Stimulated activated CD4-positive, alpha-beta T cell treated with anti-CD3 and anti-CD28 coated beads, Interleukin-1b, Interleukin-23, amount 100 ng/mL, for 48 hours (primary cell): ENCODE measurements at regions not wholly inside any gene's neighbourhood (a gene's known extent, or its start where the extent isn't known, plus 50 kb on each side); places are given as distances from the start of the nearest gene placed in this dataset.
"Not testable (repeated sequence)": the region's sequence is repeated elsewhere in the genome, so short reads cannot be mapped to it uniquely, and the experiment has no call there.

ENCODE experiments used
- DNase-seq: peaks from one replicate; pipeline ENCODE4 v3.0.0-alpha.2; 2020

DNA sequence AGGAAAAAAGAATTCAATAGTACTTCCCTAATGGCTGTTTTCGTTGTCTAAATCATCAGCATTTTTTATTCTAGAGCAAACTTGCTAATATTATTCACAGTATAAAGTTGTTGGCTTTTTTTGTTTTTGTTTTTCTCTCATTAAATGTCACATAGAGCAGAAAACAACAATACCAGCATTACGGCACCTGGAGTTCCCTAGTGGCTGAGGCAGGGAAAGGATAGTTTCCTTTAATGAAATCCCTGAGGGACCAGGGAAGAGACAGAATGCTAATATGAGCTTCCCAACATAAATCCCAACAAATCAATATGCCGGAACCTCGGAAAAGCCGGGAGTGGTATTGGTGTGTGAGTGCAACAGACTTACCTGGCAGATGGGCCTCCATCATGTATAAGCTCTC, 235.2 kb upstream of the ASCC3 start:
- DNase-seq = no peak

DNA sequence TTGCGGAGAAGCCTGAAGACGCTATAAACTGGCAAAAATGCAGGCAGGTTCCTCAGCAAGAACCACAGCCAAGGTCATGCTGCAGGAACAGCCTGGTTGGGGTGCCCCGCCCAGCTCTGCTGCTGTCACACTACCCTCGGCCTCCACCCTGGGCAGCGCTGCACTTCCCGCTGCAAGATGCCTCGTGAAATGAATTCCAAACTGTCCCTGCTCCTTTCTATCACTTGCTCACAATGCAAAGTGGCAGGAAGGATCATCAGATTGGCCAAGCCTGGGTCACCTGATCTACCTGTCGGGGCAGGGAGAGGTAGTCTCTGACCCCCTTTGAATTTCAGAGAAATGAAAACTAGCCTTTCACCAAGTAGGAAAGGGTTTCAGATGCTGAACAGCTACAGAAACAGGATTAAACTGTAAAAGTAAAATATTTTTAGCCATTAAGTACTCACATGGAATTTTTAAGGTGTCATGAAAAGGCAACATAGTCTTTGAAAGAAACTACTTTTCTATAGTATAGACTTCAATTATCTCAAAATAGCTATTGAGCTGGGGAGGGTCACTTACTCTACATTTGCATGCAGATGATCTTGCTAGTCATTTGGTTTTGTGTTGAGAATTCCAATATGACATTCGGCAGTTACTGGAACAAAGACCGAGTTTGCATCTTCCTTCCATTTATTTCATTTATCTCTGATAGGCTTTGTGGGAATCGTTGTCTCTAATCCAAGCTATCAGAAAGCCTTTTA, 236.4 kb upstream of the ASCC3 start:
- no peak for DNase-seq

DNA sequence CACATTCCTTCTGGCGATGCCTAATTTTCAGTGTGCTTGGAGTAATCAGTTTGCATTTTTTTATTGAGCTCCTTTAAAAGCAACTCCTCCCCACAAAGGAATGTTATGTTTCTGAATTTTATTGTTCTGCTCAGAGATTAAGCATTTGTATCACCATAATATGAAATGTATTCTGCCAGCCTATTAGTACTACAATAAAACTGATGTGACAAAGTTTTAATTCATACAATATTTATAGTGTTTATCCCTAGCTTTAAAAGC, 236.9 kb upstream of the ASCC3 start:
- no peak for DNase-seq

DNA sequence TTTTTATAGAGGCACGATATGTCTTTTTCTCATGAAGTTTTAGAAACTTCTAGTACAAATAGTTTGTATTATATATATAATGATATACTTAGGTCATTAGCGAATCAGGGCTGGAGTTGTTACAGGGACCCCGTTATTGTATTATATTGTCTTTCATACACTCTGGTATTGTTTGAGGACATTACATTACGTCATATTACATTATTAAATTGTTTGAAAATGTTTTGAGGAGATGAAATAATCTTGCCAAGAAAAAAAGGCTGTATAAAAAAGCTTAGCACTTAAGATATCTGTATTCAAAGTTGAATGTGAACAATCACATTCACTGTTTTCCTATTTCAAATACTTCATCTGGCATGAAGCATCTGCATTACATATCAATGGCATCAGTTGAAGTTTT, 239.6 kb upstream of the ASCC3 start:
- no peak for DNase-seq

DNA sequence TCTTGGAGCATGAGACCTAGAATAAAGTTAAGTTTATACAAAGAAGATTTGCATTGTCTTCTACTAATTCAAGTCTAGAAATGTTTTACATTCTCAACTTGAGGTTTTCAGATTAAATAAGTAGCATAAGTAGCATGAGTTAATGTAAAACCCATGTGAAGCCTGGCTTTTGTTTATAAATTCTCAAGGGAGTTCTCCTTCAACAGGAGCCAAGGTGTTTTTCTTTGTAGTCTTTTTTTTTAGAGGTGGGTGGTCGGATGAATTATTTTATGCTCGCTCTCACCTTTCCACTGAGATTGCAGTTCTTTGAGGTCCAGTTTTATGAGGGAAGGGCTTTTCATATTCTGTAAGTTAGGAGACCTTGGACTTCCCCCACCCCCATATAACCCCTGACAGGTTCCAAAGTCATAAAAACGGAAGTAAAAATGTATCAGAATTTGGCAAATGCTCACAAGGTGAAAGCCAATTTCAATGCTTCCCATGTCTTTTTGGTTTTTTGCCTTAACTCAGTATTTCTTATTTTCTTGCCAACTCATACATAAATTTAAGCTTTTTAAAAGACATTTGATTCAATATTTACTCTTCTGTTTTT, 244.3 kb upstream of the ASCC3 start:
- no peak for DNase-seq

DNA sequence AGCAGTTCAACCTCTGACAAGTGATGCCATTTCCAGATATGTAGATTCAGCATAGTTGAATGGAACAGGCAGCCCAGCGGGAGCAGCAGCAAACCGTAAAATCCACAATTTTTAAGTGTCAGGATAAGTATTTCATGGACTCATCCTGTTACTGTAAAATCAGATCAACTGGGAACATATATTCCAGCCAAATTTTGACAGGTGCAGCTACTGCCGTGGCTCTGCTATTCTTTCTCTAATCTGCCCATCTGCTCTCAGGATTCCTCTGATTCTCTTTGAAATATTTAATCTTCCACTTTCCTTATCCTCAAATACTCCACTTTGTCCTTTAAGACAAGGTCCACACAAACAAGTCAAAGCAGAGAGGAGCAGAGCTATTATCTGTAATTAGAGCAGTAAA, 245.4 kb upstream of the ASCC3 start:
- no peak for DNase-seq

DNA sequence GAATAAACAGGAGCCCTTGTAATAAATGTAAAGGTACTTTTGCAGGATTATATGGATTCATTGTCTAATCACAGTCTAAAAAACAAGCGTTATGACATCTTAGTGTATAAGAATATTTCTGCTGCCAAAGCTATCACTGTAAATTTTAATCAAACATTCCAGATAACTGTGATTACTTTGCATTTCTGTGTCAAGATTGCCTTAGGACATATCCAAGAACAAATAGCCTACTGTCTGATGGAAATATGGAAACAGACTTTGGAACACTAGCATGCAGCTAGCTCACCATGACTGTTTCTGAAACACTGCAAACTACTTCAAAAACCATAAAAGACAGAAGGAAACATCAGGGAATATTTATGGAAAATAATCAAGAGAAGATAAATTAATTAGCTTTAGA, 248.7 kb upstream of the ASCC3 start:
- DNase-seq = no peak

DNA sequence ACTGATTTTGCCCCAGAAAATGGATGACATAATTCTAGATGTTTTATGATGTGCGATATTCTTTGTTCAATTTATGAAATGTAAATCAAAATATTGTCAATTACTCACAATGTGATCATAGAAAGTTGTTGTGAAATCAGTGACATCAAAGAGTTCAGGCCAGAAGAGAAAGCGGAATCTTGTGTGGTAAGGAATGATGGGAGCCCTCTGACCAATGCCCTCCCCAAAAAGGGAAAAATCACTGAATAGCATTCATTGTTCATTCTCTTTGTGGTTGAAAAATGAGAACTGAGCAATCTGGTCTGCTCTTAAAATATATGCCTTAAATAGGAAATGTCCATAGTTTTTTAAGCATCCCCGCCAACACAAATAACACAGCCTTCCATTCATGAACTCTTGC, 247.1 kb upstream of the GRIK2 start:
- no peak for DNase-seq

DNA sequence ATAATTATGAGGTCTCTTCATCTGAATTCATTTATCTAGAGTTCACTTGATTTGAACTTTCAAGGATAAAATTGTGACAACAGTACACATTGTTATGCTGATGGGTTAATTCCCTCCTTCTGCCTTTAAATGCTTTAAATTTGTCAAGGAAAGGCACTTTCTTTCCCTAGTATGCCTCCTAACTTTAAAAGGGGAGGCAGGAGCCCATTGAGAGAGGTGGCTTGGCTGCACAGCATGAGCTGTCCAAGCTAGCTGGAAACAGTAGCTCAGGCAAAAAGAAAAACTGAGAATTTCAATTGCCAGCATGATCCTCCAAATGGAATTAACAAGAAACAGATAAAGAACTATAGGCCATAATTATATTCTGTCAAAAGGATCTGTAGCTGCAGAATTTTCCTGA, 243.3 kb upstream of the GRIK2 start:
- no peak for DNase-seq

DNA sequence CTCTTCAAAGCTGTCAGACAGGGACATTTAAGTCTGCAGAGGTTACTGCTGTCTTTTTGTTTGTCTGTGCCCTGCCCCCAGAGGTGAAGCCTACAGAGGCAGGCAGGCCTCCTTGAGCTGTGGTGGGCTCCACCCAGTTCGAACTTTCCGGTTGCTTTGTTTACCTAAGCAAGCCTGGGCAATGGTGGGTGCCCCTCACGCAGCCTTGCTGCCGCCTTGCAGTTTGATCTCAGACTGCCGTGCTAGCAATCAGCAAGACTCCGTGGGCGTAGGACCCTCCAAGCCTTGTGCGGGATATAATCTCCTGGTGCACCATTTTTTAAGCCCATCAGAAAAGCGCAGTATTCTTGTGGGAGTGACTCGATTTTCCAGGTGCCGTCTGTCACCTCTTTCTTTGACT, 235.9 kb upstream of the GRIK2 start:
- DNase-seq = not testable (repeated sequence)

DNA sequence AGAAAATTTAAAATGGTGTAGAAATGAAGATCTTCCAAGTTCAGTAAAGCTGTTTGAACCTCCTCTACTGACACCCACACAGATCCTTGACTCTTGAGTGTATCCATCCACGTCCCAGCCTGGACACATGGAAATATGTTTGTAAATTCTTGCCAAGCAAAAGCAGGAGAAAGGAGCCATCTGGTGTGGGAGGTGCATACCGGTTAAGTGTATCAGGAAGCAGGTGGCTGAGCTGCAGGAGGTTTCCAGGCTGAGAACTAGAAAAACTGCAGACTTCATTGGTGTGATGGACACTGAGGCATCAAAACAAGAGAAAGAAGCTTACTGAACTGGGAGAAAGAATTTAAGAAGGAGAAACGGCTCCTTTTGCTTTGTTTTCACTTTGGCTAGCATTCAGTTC, 229.9 kb upstream of the GRIK2 start:
- no peak for DNase-seq

DNA sequence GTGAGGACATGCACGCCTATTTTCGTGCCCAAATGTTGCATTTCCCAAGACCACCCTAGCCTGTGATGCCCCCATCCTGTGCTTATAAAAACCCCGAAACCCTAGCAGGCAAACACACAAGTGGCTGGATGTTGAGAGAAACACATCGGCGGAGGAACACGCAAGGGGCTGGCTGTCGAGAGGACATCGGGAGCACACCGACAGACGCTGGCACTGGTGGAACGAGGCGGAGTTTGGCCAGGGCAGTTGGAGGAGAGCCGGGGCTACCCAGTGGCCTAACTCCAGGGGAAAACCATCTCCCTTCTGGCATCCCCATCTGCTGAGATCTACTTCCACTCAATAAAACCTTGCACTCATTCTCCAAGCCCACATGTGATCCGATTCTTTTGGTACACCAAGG, 225.9 kb upstream of the GRIK2 start:
- no peak for DNase-seq

DNA sequence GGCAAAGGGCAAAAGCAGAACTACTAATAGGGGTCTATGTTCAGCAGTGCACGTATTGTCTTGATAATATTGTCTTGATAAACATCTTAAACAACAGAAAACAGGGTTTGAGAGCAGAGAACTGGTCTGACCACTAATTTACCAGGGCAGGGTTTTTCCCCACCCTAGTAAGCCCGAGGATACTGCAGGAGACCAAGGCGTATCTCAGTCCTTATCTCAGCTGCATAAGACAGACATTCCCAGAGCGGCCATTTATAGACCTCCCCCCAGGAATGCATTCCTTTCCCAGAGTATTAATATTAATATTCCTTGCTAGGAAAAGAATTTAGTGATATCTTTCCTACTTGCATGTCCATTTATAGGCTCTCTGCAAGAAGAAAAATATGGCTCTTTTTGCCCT, 222.5 kb upstream of the GRIK2 start:
- not testable (repeated sequence) for DNase-seq

DNA sequence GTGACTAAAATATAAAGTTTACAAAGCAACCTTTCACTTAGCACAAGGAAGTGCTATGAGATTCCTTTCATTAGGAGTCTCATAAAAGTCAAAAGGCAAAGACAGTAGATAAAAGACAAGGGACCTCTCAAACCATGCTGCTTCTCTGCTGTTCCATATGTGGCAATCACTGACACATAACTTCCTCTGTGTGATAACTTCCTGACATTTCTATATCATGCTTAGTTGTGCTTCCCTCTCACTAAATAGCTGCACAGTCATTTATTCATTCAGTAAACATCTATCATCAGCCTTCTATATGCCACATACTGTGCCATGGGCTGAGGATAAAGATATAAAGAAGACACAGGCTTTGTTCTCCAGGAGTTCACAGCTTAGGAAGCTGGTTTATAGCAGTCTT, 214.8 kb upstream of the GRIK2 start:
- DNase-seq = no peak

DNA sequence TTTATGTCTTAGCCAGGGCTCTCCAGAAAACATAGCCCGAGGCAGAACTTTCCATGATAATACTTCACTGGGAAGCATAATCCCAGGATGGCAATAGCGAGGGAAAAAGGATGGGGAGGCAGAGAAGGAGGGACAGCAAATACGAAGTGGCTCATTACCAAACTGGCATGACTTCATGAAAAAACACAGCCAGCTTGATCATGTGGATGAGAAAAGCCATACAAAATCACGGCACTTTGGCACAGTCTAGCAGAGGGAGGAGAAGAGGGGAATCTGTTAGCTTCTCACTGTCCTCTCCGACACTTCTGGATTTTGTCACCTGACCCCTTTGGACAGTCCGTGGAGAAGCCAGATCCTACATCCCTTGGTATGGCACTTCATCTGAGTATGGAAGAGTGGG, 212.5 kb upstream of the GRIK2 start:
- DNase-seq = no peak

DNA sequence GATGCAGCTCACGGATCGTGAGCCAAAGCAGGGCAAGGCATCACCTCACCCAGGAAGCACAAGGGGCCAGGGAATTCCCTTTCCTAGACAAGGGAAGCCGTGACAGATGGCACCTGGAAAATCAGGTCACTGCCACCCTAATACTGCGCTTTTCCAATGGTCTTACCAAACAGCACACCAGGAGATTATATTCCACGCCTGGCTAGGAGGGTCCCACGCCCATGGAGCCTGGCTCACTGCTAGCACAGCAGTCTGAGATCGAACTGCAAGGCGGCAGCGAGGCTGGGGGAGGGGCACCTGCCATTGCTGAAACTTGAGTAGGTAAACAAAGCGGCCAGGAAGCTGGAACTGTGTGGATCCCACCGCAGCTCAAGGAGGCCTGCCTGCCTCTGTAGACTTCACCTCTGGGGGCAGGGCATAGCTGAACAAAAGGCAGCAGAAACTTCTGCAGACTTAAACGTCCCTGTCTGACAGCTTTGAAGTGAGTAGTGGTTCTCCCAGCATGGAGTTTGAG, 205.2 kb upstream of the GRIK2 start:
- not testable (repeated sequence) for DNase-seq

DNA sequence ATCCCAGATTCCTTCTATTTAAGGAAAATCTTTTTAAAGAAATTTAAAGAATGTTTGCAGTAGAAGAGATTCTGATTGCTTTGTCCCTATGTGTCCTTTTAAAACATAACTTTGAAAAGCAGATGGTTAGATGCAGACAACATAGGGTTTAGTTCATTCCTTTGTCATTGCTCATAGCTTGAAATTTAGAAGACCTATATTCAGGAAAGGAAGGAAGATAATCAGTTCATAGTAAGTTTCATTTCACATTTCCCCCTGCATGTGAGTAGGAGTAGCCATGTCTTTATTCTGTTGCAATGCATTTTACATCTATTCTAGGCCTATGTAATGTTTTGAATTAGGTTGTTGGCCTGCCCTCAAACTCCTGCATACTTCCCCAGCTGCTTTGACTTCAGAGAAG, 197.9 kb upstream of the GRIK2 start:
- no peak for DNase-seq

DNA sequence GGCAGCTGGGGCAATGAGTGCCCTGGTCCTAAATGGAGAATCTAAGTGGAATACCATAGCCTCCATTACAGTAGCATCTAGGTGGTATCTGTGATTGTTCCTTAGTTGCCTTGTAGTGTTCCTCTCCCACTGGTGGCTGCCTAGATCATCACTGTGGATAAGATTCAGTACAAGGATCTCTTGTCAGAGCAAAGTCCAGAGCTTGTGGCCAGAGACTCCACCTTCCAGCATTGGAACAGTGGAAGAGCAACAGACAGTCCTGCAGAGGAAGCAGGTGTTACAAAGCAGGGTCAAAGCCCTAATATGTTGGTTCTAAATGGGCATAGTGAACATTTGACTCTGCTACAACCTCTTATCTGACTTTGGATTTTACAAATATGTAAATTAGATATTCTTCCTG, 194.1 kb upstream of the GRIK2 start:
- no peak for DNase-seq

DNA sequence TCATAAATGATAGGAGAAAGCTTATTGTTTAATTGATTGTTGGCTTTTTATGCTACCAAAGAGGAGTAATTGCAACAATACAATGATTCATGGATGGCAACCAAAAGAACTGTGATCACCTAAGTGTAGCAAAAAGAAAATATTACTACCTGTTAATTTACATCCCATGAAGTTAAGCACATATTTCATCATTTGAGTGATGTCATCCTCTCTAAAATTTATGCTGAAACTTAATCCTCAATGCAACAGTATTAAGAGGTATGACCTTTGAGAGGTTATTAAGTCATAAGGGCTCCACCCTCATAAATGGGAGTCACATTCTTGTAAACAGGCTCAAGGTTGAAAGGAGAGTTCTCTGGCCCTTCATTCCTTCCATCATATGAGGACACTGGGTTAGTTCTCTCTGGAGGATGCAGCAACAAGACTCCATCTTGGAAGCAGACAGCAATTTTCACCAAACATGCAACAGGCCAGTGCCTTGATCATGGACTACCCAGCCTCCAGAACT, 190.6 kb upstream of the GRIK2 start:
- DNase-seq = no peak

DNA sequence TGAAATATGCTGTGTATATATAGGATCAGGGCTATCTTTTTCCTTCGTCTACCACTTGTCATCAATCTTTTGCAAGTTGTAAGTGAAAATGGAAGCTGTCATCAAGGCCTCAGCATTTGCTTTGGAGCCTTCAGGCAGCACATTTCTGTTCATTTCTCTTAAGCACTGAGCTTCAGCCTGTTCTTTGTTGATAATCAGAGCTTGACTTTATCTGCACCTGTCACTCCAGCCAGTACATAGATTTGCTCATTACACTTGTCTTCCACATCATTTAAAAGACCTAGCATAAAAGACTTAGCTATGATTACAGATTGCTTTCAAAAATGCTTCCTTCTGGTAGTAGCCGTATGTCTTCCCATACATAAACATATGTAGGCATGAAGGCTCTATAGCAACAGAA, 189.8 kb upstream of the GRIK2 start:
- no peak for DNase-seq

DNA sequence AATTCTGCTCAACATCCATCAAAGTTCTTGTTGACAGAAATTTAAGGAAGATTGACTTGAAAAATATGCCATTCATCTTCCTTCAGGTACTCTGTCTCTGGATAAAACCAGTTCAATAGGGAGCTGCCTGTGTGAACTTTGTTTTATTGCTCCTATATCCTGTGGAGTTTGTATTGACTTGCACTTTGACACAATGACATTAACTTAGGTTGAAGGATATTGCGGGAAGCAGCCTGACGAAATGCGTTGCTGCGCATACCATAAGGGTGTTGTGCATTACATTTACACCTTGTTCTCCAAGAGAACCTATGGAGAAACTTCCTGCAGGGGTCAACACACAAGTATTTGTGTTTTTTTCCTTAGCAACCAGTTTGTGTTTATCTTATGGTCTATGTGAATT, 185.4 kb upstream of the GRIK2 start:
- no peak for DNase-seq

DNA sequence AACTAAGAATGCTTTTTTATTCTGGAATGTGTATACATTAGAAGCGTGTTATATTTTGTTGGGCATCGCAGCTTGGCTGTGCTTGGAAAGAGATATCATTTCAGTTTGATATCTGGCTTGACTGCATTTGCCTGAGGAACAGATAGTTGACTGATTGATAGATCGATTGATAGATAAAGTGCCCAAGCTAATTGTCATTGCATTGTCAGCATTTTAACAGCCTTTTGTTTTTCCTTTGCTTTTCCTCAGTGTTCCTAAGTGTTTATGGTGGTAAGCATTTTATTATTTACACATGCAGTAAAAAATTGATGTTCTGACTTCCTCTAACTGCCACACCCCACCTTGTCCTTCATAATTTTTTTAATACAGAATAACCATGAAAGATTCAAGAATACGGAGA, 180.9 kb upstream of the GRIK2 start:
- DNase-seq = no peak

DNA sequence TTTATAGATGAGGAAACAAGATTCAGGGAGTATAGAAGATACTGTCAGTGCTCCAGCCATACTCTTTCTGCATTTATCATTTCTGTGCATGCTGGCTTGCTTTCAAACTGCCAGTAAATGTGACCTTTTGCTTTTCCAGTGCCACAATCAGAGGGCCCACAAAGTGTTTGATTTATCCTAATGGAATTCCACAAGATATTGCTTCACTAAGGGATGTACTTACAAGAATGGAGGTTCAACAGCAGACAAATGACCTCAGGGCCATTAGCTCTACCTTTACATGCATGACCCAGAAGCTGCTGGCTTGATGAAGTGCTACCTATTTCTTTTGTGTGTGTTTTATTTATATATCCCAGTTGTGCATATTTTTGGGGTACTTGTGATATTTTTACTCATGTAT, 171.5 kb upstream of the GRIK2 start:
- no peak for DNase-seq

DNA sequence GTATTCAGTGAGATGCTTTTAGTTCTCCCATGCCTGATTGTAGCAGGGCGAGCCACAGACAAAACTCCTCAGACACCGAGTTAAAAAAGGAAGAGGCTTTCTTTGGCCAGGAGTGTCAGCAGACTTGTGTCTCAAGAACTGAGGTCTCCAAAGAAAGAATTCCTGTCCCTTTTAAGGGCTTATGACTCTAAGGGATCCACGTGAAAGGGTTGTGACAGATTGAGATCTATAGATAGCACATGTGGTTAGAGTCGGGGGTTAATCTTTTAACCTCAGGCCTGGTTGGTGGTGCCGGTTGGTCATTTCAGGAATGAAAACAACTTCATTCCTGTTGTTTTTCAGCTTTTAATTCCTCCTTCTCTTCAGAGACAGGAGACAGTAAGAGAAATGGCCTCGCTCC, 168.8 kb upstream of the GRIK2 start:
- DNase-seq = no peak

DNA sequence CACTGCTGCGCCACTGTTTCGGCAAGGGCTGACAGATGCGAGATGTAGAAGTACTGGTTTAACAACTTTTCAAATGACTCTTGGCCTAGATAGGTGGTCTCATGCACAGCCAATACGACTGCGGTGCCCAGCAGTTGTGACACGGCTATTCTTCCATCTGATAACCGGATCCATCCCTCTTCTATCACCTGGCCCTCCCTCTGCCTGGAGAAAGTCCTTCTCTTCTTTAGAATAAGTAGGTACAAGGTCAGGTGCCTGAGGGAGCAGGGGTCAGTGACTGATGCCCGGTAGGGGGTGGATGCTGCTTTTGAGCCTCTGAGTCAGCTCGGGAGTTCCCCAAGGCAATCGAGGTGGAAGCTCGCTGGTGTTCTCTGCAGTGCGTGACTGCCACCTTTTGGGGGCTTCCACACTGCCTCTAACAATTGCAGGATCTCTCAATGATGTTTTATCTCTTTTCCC, 166.8 kb upstream of the GRIK2 start:
- DNase-seq = peak; percentile 10
